NB4 (cell line): ENCODE measurements at regions not wholly inside any gene's neighbourhood (a gene's known extent, or its start where the extent isn't known, plus 50 kb on each side); places are given as distances from the start of the nearest gene placed in this dataset.
"Not testable (repeated sequence)": the region's sequence is repeated elsewhere in the genome, so short reads cannot be mapped to it uniquely, and the experiment has no call there.

Experiments used
- DNase-seq: peaks from one replicate; pipeline ENCODE4 v3.0.0; 2010; ENCODE audit warnings: low read depth
- H3K4me3 ChIP-seq: one replicate; pipeline ENCODE4 v1.5.1; 2011; ENCODE audit warnings: mild to moderate bottlenecking, low read depth, low read length, moderate library complexity
- MYC ChIP-seq: IDR thresholded peaks from 2 replicates; pipeline ENCODE4 v1.6.1; 2011; ENCODE audit warnings: low read depth, low read length
- POLR2A ChIP-seq: IDR thresholded peaks from 2 replicates; pipeline ENCODE4 v1.6.1; 2011; ENCODE audit warnings: mild to moderate bottlenecking; ENCODE audit not compliant: insufficient read length; ENCODE audit errors: extremely low read depth
- TF ChIP-seq, protein P1 (sequence below): IDR thresholded peaks from one replicate; pipeline ENCODE4 v1.5.1; 2012; ENCODE audit warnings: low read depth, low read length
- TF ChIP-seq, protein P2 (sequence below): IDR thresholded peaks from 2 replicates; pipeline ENCODE4 v1.6.1; 2011; ENCODE audit warnings: low read depth, low read length

DNA sequence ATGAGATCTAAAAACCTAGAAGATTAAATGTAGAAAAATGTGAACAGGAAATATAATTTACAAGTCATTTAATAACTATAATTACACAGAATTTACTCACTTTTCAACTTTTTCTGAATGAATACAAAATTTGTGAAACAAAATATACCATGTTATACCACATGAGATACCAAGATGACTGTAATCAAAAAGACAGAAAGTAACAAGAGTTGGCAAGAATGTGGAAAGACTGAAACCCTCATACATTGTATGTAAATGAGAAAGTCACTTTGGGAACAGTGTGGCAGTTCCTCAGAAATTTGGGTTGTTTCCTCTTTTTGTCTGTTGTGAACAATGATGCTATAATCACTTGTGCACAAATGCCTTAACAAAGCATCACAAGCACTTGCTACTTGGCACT, 145.4 kb upstream of the ZNF804A start:
- no peak overlapping the region for H3K4me3 ChIP-seq
- no peak for DNase-seq
- TF ChIP-seq POLR2A = no peak
- TF ChIP-seq, protein P1, sequence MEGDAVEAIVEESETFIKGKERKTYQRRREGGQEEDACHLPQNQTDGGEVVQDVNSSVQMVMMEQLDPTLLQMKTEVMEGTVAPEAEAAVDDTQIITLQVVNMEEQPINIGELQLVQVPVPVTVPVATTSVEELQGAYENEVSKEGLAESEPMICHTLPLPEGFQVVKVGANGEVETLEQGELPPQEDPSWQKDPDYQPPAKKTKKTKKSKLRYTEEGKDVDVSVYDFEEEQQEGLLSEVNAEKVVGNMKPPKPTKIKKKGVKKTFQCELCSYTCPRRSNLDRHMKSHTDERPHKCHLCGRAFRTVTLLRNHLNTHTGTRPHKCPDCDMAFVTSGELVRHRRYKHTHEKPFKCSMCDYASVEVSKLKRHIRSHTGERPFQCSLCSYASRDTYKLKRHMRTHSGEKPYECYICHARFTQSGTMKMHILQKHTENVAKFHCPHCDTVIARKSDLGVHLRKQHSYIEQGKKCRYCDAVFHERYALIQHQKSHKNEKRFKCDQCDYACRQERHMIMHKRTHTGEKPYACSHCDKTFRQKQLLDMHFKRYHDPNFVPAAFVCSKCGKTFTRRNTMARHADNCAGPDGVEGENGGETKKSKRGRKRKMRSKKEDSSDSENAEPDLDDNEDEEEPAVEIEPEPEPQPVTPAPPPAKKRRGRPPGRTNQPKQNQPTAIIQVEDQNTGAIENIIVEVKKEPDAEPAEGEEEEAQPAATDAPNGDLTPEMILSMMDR = no peak
- no peak for TF ChIP-seq MYC
- TF ChIP-seq, protein P2, sequence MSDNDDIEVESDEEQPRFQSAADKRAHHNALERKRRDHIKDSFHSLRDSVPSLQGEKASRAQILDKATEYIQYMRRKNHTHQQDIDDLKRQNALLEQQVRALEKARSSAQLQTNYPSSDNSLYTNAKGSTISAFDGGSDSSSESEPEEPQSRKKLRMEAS = no peak

DNA sequence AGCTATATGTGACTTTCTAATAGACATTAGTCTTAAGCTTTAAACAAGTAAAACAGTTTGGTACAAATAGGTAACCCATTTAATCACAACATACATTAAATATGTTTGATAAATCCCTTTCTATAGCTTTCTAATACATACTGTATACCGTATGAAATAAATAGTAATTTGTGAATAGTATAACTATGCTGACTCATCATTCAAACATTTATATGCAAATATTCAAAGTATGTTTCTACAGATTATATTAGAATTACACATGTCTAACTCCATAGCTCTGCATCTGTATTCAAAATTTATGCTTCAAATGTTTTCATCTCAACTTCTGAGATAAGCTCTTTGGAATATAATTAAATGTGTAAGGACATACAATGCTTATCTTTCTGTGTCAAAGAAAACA, 142.7 kb upstream of the ZNF804A start:
- H3K4me3 ChIP-seq = no peak overlapping the region
- DNase-seq = no peak
- TF ChIP-seq MYC = no peak
- TF ChIP-seq, protein P2 = no peak
- no peak for TF ChIP-seq POLR2A
- TF ChIP-seq, protein P1 = no peak

DNA sequence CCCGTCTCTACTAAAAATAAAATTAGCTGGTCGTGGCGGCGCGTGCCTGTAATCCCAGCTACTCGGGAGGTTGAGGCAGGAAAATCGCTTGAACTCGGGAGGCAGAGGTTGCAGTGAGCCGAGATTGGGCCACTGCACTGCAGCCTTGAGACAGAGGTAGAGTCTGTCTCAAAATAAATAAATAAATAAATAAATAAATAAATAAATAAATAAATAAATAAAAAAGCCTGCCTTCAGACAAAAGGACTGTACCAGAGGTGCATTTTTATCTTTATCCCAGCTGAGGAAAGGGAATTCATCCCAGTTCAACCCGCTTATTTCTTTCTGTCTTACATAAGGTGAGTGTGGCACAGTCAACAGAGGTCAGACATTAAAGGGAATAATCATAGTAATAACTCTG, 141.6 kb upstream of the ZNF804A start:
- not testable (repeated sequence) for H3K4me3 ChIP-seq, DNase-seq

DNA sequence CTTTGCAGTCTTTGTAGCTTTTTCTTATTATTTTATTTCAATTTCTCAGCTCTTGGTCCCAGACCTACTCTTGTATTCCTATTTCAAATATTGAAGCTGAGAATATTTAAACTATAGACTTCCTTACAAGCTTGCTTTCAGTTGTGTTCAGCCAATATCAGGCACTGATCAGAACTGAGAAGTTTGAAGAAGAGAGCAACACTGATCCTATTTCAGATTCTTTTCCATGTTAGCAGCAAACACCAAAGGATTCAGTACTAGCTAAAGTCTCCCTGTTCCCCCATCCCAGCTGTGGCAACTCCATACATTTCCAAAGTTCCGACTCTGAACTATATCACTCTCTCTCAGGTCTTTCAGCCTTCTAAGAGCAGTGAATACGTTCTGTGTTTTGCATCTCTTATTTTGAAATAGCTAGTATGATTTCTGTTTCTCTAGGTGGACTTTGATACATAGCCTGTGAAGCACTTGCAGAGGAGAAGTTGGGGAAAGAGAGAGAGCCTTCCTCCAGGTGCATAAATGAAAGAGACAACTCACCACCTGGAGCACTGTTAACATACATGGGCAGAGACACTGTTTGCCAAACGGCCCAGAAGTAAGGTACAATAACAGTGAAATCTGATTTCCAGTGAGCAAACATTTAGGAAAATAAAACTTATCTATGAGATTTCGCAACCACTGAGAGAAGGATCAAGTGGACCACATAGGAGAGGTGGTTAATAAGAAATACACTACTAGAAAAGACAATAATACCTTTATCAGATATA, 135.0 kb upstream of the ZNF804A start:
- TF ChIP-seq, protein P2 = no peak
- TF ChIP-seq MYC = no peak
- TF ChIP-seq, protein P1 = no peak
- TF ChIP-seq POLR2A = no peak
- H3K4me3 ChIP-seq = no peak overlapping the region
- DNase-seq = no peak

DNA sequence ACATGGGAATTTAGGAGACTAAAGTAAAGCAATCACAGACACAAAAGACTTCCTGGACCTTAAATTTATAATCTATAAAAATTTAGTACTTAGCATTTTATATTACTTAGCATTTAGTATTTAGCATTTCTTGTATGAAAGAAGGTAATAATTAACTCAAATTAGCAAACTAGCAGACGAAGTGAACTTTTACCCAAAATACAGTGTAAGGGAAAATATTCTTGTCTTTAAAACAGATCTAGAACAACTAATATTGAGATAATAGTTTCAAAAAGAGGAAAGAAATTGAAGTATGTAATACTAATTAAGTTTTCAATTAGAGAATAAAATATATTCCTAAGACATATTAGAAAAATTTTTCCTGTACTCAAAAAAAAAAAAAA, 134.5 kb upstream of the ZNF804A start:
- no peak overlapping the region for H3K4me3 ChIP-seq
- DNase-seq = no peak
- TF ChIP-seq, protein P1 = no peak
- TF ChIP-seq, protein P2 = no peak
- TF ChIP-seq POLR2A = no peak
- TF ChIP-seq MYC = no peak

DNA sequence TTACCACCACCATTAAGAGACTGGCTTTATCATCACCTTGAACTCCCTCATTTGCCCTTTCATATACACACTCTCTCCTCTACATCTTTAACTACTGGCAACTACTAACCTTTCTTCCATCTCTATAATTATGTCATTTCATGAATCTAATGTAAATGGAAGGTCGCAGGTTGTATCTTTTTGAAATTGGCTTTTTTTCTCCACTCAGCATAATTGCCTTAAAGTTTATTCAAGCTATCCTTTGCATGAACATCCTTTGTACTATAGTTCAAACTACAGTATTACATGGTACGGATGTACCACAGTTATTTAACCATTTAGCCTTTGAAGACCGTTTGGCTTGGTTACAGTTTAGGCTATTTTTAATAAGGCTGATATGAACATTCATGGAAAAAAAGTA, 129.5 kb upstream of the ZNF804A start:
- no peak for DNase-seq
- H3K4me3 ChIP-seq = no peak overlapping the region
- TF ChIP-seq POLR2A = no peak
- TF ChIP-seq, protein P1 = no peak
- TF ChIP-seq, protein P2 = no peak
- TF ChIP-seq MYC = no peak
